ENCODE measurements at regions not wholly inside any gene's neighbourhood (a gene's known extent, or its start where the extent isn't known, plus 50 kb on each side); places are given as distances from the start of the nearest gene placed in this dataset.

GRCh38 chr15:97199393-97200051, 761.0 kb upstream of the ARRDC4 start:
- TF ChIP-seq ZNF8 (CRISPR knock-in tag; IDR thresholded peaks at IDR 0.05) (no peak), TOX (CRISPR knock-in tag; IDR thresholded peaks at IDR 0.05; ENCODE audit: borderline replicate concordance) (no peak), CREB5 (CRISPR knock-in tag; IDR thresholded peaks at IDR 0.05; ENCODE audit: low read depth) (no peak), ZFP3 (CRISPR knock-in tag; IDR thresholded peaks at IDR 0.05) (no peak), PATZ1 (CRISPR knock-in tag; IDR thresholded peaks at IDR 0.05; ENCODE audit: borderline replicate concordance) (no peak), ZC3H10 (CRISPR knock-in tag; IDR thresholded peaks at IDR 0.05) (no peak), ZNF70 (CRISPR knock-in tag; IDR thresholded peaks at IDR 0.05) (no peak), ARNTL (CRISPR knock-in tag; IDR thresholded peaks at IDR 0.05; ENCODE audit: borderline replicate concordance, low read depth) (no peak)
- TF ChIP-seq, protein P1, sequence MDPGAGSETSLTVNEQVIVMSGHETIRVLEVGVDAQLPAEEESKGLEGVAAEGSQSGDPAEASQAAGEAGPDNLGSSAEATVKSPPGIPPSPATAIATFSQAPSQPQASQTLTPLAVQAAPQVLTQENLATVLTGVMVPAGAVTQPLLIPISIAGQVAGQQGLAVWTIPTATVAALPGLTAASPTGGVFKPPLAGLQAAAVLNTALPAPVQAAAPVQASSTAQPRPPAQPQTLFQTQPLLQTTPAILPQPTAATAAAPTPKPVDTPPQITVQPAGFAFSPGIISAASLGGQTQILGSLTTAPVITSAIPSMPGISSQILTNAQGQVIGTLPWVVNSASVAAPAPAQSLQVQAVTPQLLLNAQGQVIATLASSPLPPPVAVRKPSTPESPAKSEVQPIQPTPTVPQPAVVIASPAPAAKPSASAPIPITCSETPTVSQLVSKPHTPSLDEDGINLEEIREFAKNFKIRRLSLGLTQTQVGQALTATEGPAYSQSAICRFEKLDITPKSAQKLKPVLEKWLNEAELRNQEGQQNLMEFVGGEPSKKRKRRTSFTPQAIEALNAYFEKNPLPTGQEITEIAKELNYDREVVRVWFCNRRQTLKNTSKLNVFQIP (CRISPR knock-in tag; IDR thresholded peaks at IDR 0.05; ENCODE audit: borderline replicate concordance, low read depth), result no peak

All from SK-N-SH treated with all-trans-retinoic acid at 6 μM for 48 hours (cell line).